HCT116 (cell line): ENCODE measurements at regions not wholly inside any gene's neighbourhood (a gene's known extent, or its start where the extent isn't known, plus 50 kb on each side); places are given as distances from the start of the nearest gene placed in this dataset.

ENCODE experiments used
- ATAC-seq: fragments of 200-7000 bp; cut with Tn5 transposase; 2 replicates; pipeline ENCODE4 v1.9.1; 2020; ENCODE audit warnings: mild to moderate bottlenecking, moderate library complexity
- BruUV-seq: library from RNA; stranded (reverse); fragments of 400-500 nt; replicated peaks from 2 replicates; lab custom pipeline; 2021; lab: Mats Ljungman, UMichigan
- CTCF ChIA-PET: fragments of 300-600 bp; sonication (Branson Sonifier 250); formaldehyde crosslinking; loops from one replicate; lab custom pipeline; 2021; ENCODE audit warnings: antibody characterized with exemption; lab: Charles Lee
- POLR2A ChIA-PET: fragments of 300-600, 350-600 bp; sonication (Branson Sonifier 250); formaldehyde crosslinking; loops from one replicate; lab custom pipeline; 2021; ENCODE audit warnings: antibody characterized with exemption; lab: Charles Lee
- RAD21 ChIA-PET, 2 experiments: fragments of 300-600 bp; sonication (Branson Sonifier 250); formaldehyde crosslinking; loops; one replicate each; lab custom pipeline; 2023; ENCODE audit warnings: low total read pairs in 2 of 2; ENCODE audit not compliant: uncharacterized antibody in 2 of 2, unreplicated experiment in 2 of 2, low non-redundant PET in 1 of 2; lab: Charles Lee
- DNase-seq: peaks from one replicate; pipeline ENCODE4 v3.0.0-alpha.2; 2010; ENCODE audit warnings: low read depth, low spot score
- H2AFZ ChIP-seq: fragments of 200-600 bp; shearing (Covaris generic), sonication (generic); 2 replicates; pipeline ENCODE4 v1.6.1; 2017; ENCODE audit warnings: low read depth, mixed run types, mixed read lengths, antibody characterized with exemption, low read length; ENCODE audit not compliant: poor library complexity, severe bottlenecking
- H3K27ac ChIP-seq: 2 replicates; pipeline ENCODE4 v1.5.1; 2012; ENCODE audit warnings: low read depth, low read length
- H3K27me3 ChIP-seq: fragments of 200-600 bp; sonication (generic); 2 replicates; pipeline ENCODE4 v1.6.1; 2016; ENCODE audit warnings: mixed run types, low read length, mixed read lengths; ENCODE audit not compliant: insufficient read depth
- H3K36me3 ChIP-seq, 2 experiments: fragments of 200-500 bp in 1 of 2; fragments of 200-600 bp in 1 of 2; sonication (Bioruptor generic) in 1 of 2; sonication (generic) in 1 of 2; 2 replicates each; pipeline versions ENCODE4 v1.5.1 to v1.6.1; 2014 to 2016; ENCODE audit warnings: low read length in 2 of 2, inconsistent platforms in 1 of 2, mixed read lengths in 1 of 2, mixed run types in 1 of 2; ENCODE audit not compliant: insufficient read depth in 2 of 2, control insufficient read depth in 1 of 2
- H3K4me1 ChIP-seq, 2 experiments: fragments of 200-600 bp in 1 of 2; sonication (generic) in 1 of 2; 2 replicates each; pipeline versions ENCODE4 v1.5.1 to v1.6.1; 2012 to 2017; ENCODE audit warnings: low read length in 2 of 2, inconsistent platforms in 1 of 2, mild to moderate bottlenecking in 1 of 2, mixed read lengths in 1 of 2, mixed run types in 1 of 2, moderate library complexity in 1 of 2; ENCODE audit not compliant: insufficient read depth in 2 of 2, control insufficient read depth in 1 of 2
- H3K4me2 ChIP-seq: fragments of 200-600 bp; sonication (generic); 2 replicates; pipeline ENCODE4 v1.6.1; 2017; ENCODE audit warnings: mixed run types, low read length, mixed read lengths
- H3K4me3 ChIP-seq, 2 experiments: fragments of 200-600 bp in 1 of 2; sonication (generic) in 1 of 2; replicated peaks in 1 of 2; 2 replicates each; pipeline ENCODE4 v1.5.1; 2011 to 2016; ENCODE audit warnings: low read length in 2 of 2, control low read depth in 1 of 2, low read depth in 1 of 2, mild to moderate bottlenecking in 1 of 2, mixed read lengths in 1 of 2, mixed run types in 1 of 2
- H3K79me2 ChIP-seq: fragments of 200-600 bp; sonication (generic); 2 replicates; pipeline ENCODE4 v1.6.1; 2017; ENCODE audit warnings: mild to moderate bottlenecking, mixed run types, low read length, moderate library complexity, mixed read lengths; ENCODE audit not compliant: insufficient read depth
- H3K9ac ChIP-seq: fragments of 200-600 bp; sonication (generic); 2 replicates; pipeline ENCODE4 v1.6.1; 2016; ENCODE audit warnings: low read length, mixed read lengths
- H3K9me2 ChIP-seq: fragments of 200-600 bp; sonication (generic), shearing (Covaris generic); 2 replicates; pipeline ENCODE4 v1.6.1; 2017; ENCODE audit warnings: mixed run types, mild to moderate bottlenecking, moderate library complexity; ENCODE audit not compliant: insufficient read depth
- H3K9me3 ChIP-seq, 2 experiments: fragments of 200-500 bp in 1 of 2; fragments of 200-600 bp in 1 of 2; sonication (Bioruptor generic) in 1 of 2; sonication (generic) in 1 of 2; 2 replicates each; pipeline ENCODE4 v1.6.1; 2014 to 2017; ENCODE audit warnings: low read length in 2 of 2, mixed read lengths in 2 of 2, inconsistent platforms in 1 of 2, low read depth in 1 of 2, mild to moderate bottlenecking in 1 of 2, mixed run types in 1 of 2, moderate library complexity in 1 of 2; ENCODE audit not compliant: control insufficient read depth in 1 of 2, insufficient read depth in 1 of 2
- H4K20me1 ChIP-seq: fragments of 200-600 bp; sonication (generic), shearing (Covaris generic); 2 replicates; pipeline ENCODE4 v1.6.1; 2017; ENCODE audit warnings: mixed run types, mild to moderate bottlenecking, moderate library complexity; ENCODE audit not compliant: insufficient read depth
- ATF3 ChIP-seq: IDR thresholded peaks from 2 replicates; pipeline ENCODE4 v1.6.1; 2012
- CBX3 ChIP-seq: IDR thresholded peaks from 2 replicates; pipeline ENCODE4 v1.6.1; 2012; ENCODE audit warnings: low read depth
- CTCF ChIP-seq, 3 experiments: fragments of 200-600 bp in 1 of 3; sonication (generic) in 1 of 3; IDR thresholded peaks in 2 of 3; conservative IDR thresholded peaks in 1 of 3; 2 replicates each; pipeline ENCODE4 v1.5.1; 2012 to 2017; ENCODE audit warnings: low read depth in 2 of 3, low read length in 2 of 3, antibody characterized with exemption in 1 of 3, borderline replicate concordance in 1 of 3, control low read depth in 1 of 3, mild to moderate bottlenecking in 1 of 3, mixed read lengths in 1 of 3, mixed run types in 1 of 3, moderate library complexity in 1 of 3; ENCODE audit not compliant: insufficient read depth in 1 of 3
- ELF1 ChIP-seq: IDR thresholded peaks from 2 replicates; pipeline ENCODE4 v1.6.1; 2012; ENCODE audit warnings: low read depth, borderline replicate concordance
- EZH2 ChIP-seq: fragments of 200-600 bp; sonication (generic); IDR thresholded peaks from 2 replicates; pipeline ENCODE4 v1.6.1; 2017; ENCODE audit warnings: antibody characterized with exemption, mixed run types
- EZH2phosphoT487 ChIP-seq: fragments of 200-600 bp; IDR thresholded peaks from 2 replicates; pipeline ENCODE4 v1.6.1; 2018; ENCODE audit warnings: antibody characterized with exemption, borderline replicate concordance
- FOSL1 ChIP-seq: IDR thresholded peaks from 2 replicates; pipeline ENCODE4 v1.6.1; 2012; ENCODE audit warnings: low read depth
- JUND ChIP-seq: IDR thresholded peaks from 2 replicates; pipeline ENCODE4 v1.6.1; 2012
- POLR2AphosphoS5 ChIP-seq: IDR thresholded peaks from 2 replicates; pipeline ENCODE4 v1.6.1; 2011; ENCODE audit warnings: mild to moderate bottlenecking, low read depth, low read length, moderate library complexity
- RAD21 ChIP-seq: IDR thresholded peaks from 2 replicates; pipeline ENCODE4 v1.6.1; 2012; ENCODE audit warnings: low read depth, mild to moderate bottlenecking
- SIN3A ChIP-seq: IDR thresholded peaks from 2 replicates; pipeline ENCODE4 v1.6.1; 2012; ENCODE audit warnings: low read depth
- TCF7L2 ChIP-seq: IDR thresholded peaks from 2 replicates; pipeline ENCODE4 v1.7.0; 2011; ENCODE audit warnings: borderline replicate concordance, inconsistent platforms; ENCODE audit not compliant: insufficient read depth, insufficient read length; ENCODE audit errors: extremely low read depth
- YY1 ChIP-seq: IDR thresholded peaks from 2 replicates; pipeline ENCODE4 v1.6.1; 2011; ENCODE audit warnings: low read length, low read depth, moderate library complexity, mild to moderate bottlenecking; ENCODE audit not compliant: insufficient replicate concordance; ENCODE audit errors: extremely low read depth
- ZFX ChIP-seq: fragments of 450-650 bp; IDR thresholded peaks from 2 replicates; pipeline ENCODE4 v1.6.1; 2017
- ZNF274 ChIP-seq: fragments of 200-500 bp; sonication (Bioruptor generic); IDR thresholded peaks from 2 replicates; pipeline ENCODE4 v1.6.1; 2014; ENCODE audit warnings: mild to moderate bottlenecking, low read depth, low read length, inconsistent platforms
- intact Hi-C: fragments of 100-400 bp; cut with micrococcal nuclease; formaldehyde crosslinking; loops from 2 replicates; pipeline ENCODE4 v1.10.0; 2022

- no peaks in the 10 kb centered on the region for H3K4me1 ChIP-seq
- TF ChIP-seq ELF1 (no peak), ZNF274 (no peak), TCF7L2 (no peak), YY1 (no peak), JUND (no peak), RAD21 (no peak), FOSL1 (no peak), CBX3 (no peak), EZH2phosphoT487 (no peak)
- no peak overlapping the region for H3K27ac ChIP-seq
- DNase-seq (no peak), ATAC-seq (no peak)
- no peaks in the 10 kb centered on the region for H3K36me3 ChIP-seq
- ChIA-PET CTCF (no interaction called here), RAD21 (no interaction called here), POLR2A (no interaction called here)
- H3K27me3 ChIP-seq = no peaks in the 10 kb centered on the region
- intact Hi-C loops = no loop called here
- H3K79me2 ChIP-seq = no peaks in the 10 kb centered on the region
- H3K9ac ChIP-seq = no peak overlapping the region
- H2AFZ ChIP-seq = no peak overlapping the region
- no peaks in the 10 kb centered on the region for H3K9me2 ChIP-seq
- H4K20me1 ChIP-seq = no peaks in the 10 kb centered on the region
- BruUV-seq = no TSS peak
- no peaks in the 10 kb centered on the region for H3K9me3 ChIP-seq
- H3K4me2 ChIP-seq = no peak overlapping the region
- H3K4me3 ChIP-seq = no peak overlapping the region
Observed at GRCh38 chr7:156115582-156115981, 303.3 kb upstream of the SHH start.

- RAD21 ChIA-PET = no interaction called here
- no peak for ATAC-seq
- no peaks in the 10 kb centered on the region for H3K9me3 ChIP-seq
- H3K4me1 ChIP-seq = no peaks in the 10 kb centered on the region
- no peaks in the 10 kb centered on the region for H3K27me3 ChIP-seq
- BruUV-seq = no TSS peak
- CTCF ChIA-PET = no interaction called here
- no peaks in the 10 kb centered on the region for H3K9me2 ChIP-seq
- no peaks in the 10 kb centered on the region for H4K20me1 ChIP-seq
- no peaks in the 10 kb centered on the region for H3K36me3 ChIP-seq
- no peak overlapping the region for H2AFZ ChIP-seq
- no peak overlapping the region for H3K4me2 ChIP-seq
- intact Hi-C loops = no loop called here
- no peak for DNase-seq
- TF ChIP-seq ATF3 (no peak), EZH2 (no peak), ELF1 (no peak), ZFX (no peak), CTCF (IDR thresholded peaks at IDR 0.05 in 2 of 3, conservative IDR thresholded peaks at IDR 0.05 in 1 of 3; ENCODE audit: borderline replicate concordance in 1 of 3, insufficient read depth in 1 of 3, low read depth in 2 of 3, low read length in 2 of 3) (no peak), SIN3A (no peak), EZH2phosphoT487 (no peak), POLR2AphosphoS5 (no peak)
- TF ChIP-seq, all 23 proteins: peak for 0
- H3K4me3 ChIP-seq = no peak overlapping the region
- no peak overlapping the region for H3K9ac ChIP-seq
- H3K27ac ChIP-seq = no peak overlapping the region
- POLR2A ChIA-PET = no interaction called here
- no peaks in the 10 kb centered on the region for H3K79me2 ChIP-seq
Observed at GRCh38 chr7:156113731-156114130, 301.5 kb upstream of the SHH start.
